ENCODE measurements at regions not wholly inside any gene's neighbourhood (a gene's known extent, or its start where the extent isn't known, plus 50 kb on each side); places are given as distances from the start of the nearest gene placed in this dataset.

DNA sequence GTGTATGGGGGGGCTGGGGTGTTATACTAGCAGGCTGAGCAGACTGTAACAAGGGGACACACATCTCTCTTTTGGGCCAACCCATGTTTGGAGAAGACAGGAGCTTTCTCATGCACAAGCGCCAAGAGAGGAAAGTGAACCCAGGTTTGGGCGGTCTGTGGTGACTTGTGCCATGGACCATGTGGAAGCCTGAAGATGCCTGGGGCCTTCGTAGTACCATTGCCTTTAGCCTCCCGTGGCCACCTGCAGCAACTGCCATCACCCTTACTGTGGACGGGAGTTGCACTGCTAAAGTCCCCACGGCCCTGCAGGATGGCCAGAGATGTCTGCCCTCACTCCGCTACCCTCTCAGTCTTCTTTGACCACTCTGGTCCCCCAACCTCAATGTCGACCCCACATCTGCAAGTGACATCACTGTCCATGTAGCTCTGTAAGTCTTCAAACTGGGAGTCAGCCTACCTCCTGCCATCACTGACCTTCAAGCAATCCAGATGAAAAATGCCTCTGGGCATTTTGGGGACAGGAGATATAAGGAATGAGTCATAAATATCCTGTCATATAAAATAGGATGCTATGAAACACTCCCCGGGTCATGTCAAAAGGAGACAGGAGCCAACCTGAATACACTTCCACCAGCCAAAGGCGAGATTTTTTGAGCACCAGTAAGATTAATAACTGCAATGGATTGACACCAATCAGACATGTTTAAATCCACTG is 74.7 kb upstream of the C15orf39 start:
- TF ChIP-seq, protein P1, sequence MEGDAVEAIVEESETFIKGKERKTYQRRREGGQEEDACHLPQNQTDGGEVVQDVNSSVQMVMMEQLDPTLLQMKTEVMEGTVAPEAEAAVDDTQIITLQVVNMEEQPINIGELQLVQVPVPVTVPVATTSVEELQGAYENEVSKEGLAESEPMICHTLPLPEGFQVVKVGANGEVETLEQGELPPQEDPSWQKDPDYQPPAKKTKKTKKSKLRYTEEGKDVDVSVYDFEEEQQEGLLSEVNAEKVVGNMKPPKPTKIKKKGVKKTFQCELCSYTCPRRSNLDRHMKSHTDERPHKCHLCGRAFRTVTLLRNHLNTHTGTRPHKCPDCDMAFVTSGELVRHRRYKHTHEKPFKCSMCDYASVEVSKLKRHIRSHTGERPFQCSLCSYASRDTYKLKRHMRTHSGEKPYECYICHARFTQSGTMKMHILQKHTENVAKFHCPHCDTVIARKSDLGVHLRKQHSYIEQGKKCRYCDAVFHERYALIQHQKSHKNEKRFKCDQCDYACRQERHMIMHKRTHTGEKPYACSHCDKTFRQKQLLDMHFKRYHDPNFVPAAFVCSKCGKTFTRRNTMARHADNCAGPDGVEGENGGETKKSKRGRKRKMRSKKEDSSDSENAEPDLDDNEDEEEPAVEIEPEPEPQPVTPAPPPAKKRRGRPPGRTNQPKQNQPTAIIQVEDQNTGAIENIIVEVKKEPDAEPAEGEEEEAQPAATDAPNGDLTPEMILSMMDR (conservative IDR thresholded peaks at IDR 0.05; ENCODE audit: low read length): no peak
- no peak for TF ChIP-seq EZH2phosphoT487 (IDR thresholded peaks at IDR 0.05; ENCODE audit: borderline replicate concordance)
- H3K27me3 ChIP-seq (ENCODE audit: insufficient read depth, low read length, poor library complexity, severe bottlenecking): no peaks in the 10 kb centered on the region
- no peaks in the 10 kb centered on the region for H3F3A ChIP-seq (ENCODE audit: low read depth)
- no peak overlapping the region for H3K9ac ChIP-seq (ENCODE audit: low read depth, low read length, poor library complexity, severe bottlenecking)
- no peaks in the 10 kb centered on the region for H3K9me3 ChIP-seq (ENCODE audit: insufficient read depth, low read depth, low read length)
- H3K79me2 ChIP-seq (ENCODE audit: insufficient read depth, low read length): no peaks in the 10 kb centered on the region
- no peak overlapping the region for H3K4me2 ChIP-seq (ENCODE audit: low read depth, low read length, poor library complexity, severe bottlenecking)
- H3K4me1 ChIP-seq (ENCODE audit: insufficient read depth, low read length, poor library complexity, severe bottlenecking): peaks cover 26% of the 10 kb centered on the region
- H3K4me3 ChIP-seq (ENCODE audit: low read length, poor library complexity, severe bottlenecking): no peak overlapping the region
- no peaks in the 10 kb centered on the region for H3K36me3 ChIP-seq (ENCODE audit: insufficient read depth, low read length)
- no peaks in the 10 kb centered on the region for H3K9me2 ChIP-seq (replicated peaks; ENCODE audit: low read depth, low read length)
- H2AFZ ChIP-seq (ENCODE audit: low read length): no peak overlapping the region
- H4K20me1 ChIP-seq (ENCODE audit: insufficient read depth, low read length, poor library complexity, severe bottlenecking): no peaks in the 10 kb centered on the region

DNA sequence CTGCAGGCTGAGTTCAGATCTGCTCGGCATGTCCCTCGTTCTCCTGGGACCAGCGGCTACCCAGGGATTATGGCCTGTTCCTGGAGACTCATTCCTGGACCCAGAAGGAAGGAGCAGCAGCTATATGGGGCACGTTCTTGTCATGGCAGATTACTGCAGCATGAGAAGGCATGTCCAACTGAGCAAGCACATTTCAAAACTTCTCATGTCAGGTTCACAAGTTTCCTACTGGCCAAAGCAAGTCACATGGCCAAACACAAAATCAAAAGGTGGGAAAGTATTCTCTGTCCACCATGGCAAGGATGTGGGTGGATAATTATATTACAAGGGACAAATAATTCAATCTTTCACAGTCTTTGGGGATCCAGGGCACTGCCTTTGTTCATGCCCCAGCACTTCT is 71.9 kb upstream of the C15orf39 start:
- Histone ChIP-seq H3K9ac (ENCODE audit: low read depth, low read length, poor library complexity, severe bottlenecking) (peak overlapping the region; percentile 44), H3K9me2 (replicated peaks; ENCODE audit: low read depth, low read length) (no peaks in the 10 kb centered on the region), H3K79me2 (ENCODE audit: insufficient read depth, low read length) (no peaks in the 10 kb centered on the region), H3K4me1 (ENCODE audit: insufficient read depth, low read length, poor library complexity, severe bottlenecking) (peaks cover 16% of the 10 kb centered on the region), H2AFZ (ENCODE audit: low read length) (peak overlapping the region; percentile 62; the same call in 1 of the 2 replicates), H3K36me3 (ENCODE audit: insufficient read depth, low read length) (no peaks in the 10 kb centered on the region), H3F3A (ENCODE audit: low read depth) (no peaks in the 10 kb centered on the region), H3K27me3 (ENCODE audit: insufficient read depth, low read length, poor library complexity, severe bottlenecking) (no peaks in the 10 kb centered on the region), H3K9me3 (ENCODE audit: insufficient read depth, low read depth, low read length) (no peaks in the 10 kb centered on the region), H4K20me1 (ENCODE audit: insufficient read depth, low read length, poor library complexity, severe bottlenecking) (no peaks in the 10 kb centered on the region), H3K4me2 (ENCODE audit: low read depth, low read length, poor library complexity, severe bottlenecking) (no peak overlapping the region), H3K4me3 (ENCODE audit: low read length, poor library complexity, severe bottlenecking) (no peak overlapping the region)
- TF ChIP-seq, protein P1 (conservative IDR thresholded peaks at IDR 0.05; ENCODE audit: low read length): no peak
- no peak for TF ChIP-seq EZH2phosphoT487 (IDR thresholded peaks at IDR 0.05; ENCODE audit: borderline replicate concordance)

DNA sequence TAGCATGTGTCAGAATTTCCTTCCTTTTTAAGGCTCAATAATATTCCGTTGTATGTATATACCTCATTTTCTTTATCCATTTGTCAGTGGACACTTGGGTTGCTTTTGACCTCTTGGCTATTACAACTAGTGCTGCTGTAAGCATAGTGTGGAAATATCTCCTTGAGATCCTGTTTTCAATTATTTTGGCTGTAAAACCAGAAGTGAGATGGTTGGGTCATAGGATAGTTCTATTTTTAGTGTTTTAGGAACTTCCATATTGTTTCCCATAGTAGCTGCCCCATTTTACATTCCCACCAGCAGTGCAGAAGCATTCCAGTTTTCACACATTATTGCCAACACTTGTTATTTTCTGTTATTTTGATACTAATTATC is 70.4 kb upstream of the C15orf39 start:
- no peaks in the 10 kb centered on the region for H3K27me3 ChIP-seq (ENCODE audit: insufficient read depth, low read length, poor library complexity, severe bottlenecking)
- no peaks in the 10 kb centered on the region for H3K9me3 ChIP-seq (ENCODE audit: insufficient read depth, low read depth, low read length)
- H3K9me2 ChIP-seq (replicated peaks; ENCODE audit: low read depth, low read length): no peaks in the 10 kb centered on the region
- no peak overlapping the region for H3K4me3 ChIP-seq (ENCODE audit: low read length, poor library complexity, severe bottlenecking)
- no peaks in the 10 kb centered on the region for H3K79me2 ChIP-seq (ENCODE audit: insufficient read depth, low read length)
- H3K9ac ChIP-seq (ENCODE audit: low read depth, low read length, poor library complexity, severe bottlenecking): no peak overlapping the region
- H3K4me1 ChIP-seq (ENCODE audit: insufficient read depth, low read length, poor library complexity, severe bottlenecking): peaks cover 16% of the 10 kb centered on the region
- no peaks in the 10 kb centered on the region for H3K36me3 ChIP-seq (ENCODE audit: insufficient read depth, low read length)
- no peak overlapping the region for H3K4me2 ChIP-seq (ENCODE audit: low read depth, low read length, poor library complexity, severe bottlenecking)
- no peaks in the 10 kb centered on the region for H3F3A ChIP-seq (ENCODE audit: low read depth)
- H4K20me1 ChIP-seq (ENCODE audit: insufficient read depth, low read length, poor library complexity, severe bottlenecking): no peaks in the 10 kb centered on the region
- TF ChIP-seq, protein P1 (conservative IDR thresholded peaks at IDR 0.05; ENCODE audit: low read length): no peak
- TF ChIP-seq EZH2phosphoT487 (IDR thresholded peaks at IDR 0.05; ENCODE audit: borderline replicate concordance): no peak
- no peak overlapping the region for H2AFZ ChIP-seq (ENCODE audit: low read length)
